CD4-positive, CD25-positive, alpha-beta regulatory T cell (primary cell): ENCODE measurements at regions not wholly inside any gene's neighbourhood (a gene's known extent, or its start where the extent isn't known, plus 50 kb on each side); places are given as distances from the start of the nearest gene placed in this dataset.

Experiments used
- ATAC-seq, 2 donors: fragments of 150-1000 bp; cut with Tn5 transposase; one replicate each; pipeline ENCODE4 v1.10.0; 2021; ENCODE audit warnings: low read depth in 2 of 2, moderate number of reproducible peaks in 2 of 2, moderate library complexity in 1 of 2
- DNase-seq, 3 donors: peaks; one replicate each; pipeline versions ENCODE4 v3.0.0 to v3.0.0-alpha.2; 2012 to 2022; ENCODE audit warnings: mixed read lengths in 1 of 3
- H3K27ac ChIP-seq: one replicate; pipeline ENCODE4 v1.7.0; 2013; ENCODE audit warnings: mild to moderate bottlenecking, low read length; ENCODE audit not compliant: insufficient read depth, poor library complexity, severe bottlenecking
- H3K27me3 ChIP-seq: one replicate; pipeline ENCODE4 v1.7.0; 2013; ENCODE audit warnings: low read length; ENCODE audit not compliant: control insufficient read depth, insufficient read depth
- H3K36me3 ChIP-seq: one replicate; pipeline ENCODE4 v1.7.0; 2013; ENCODE audit warnings: mild to moderate bottlenecking, low read length, moderate library complexity; ENCODE audit not compliant: control insufficient read depth, insufficient read depth
- H3K4me1 ChIP-seq: 2 replicates; pipeline ENCODE4 v1.7.0; 2013; ENCODE audit warnings: mild to moderate bottlenecking, low read length; ENCODE audit not compliant: insufficient read depth, control insufficient read depth, poor library complexity, severe bottlenecking
- H3K4me3 ChIP-seq: one replicate; pipeline ENCODE4 v1.7.0; 2013; ENCODE audit warnings: low read depth, mild to moderate bottlenecking, low read length, moderate library complexity
- H3K9me3 ChIP-seq, 2 experiments: 1 replicate in 1 of 2; 2 replicates in 1 of 2; pipeline ENCODE4 v1.7.0; 2013; ENCODE audit warnings: low read length in 2 of 2, mild to moderate bottlenecking in 1 of 2, moderate library complexity in 1 of 2; ENCODE audit not compliant: control insufficient read depth in 2 of 2
- H3K27ac Mint-ChIP-seq, 3 donors: one replicate each; pipeline ENCODE4 v1.8.0; 2020 to 2022; ENCODE audit warnings: mild to moderate bottlenecking in 3 of 3, mixed read lengths in 3 of 3, moderate library complexity in 2 of 3
- H3K27me3 Mint-ChIP-seq: one replicate; pipeline ENCODE4 v1.8.0; 2022; ENCODE audit warnings: mild to moderate bottlenecking, mixed read lengths
- H3K36me3 Mint-ChIP-seq: one replicate; pipeline ENCODE4 v1.8.0; 2020; ENCODE audit warnings: mixed read lengths
- H3K4me1 Mint-ChIP-seq, 4 donors: one replicate each; pipeline ENCODE4 v1.8.0; 2020 to 2022; ENCODE audit warnings: mixed read lengths in 4 of 4, mild to moderate bottlenecking in 1 of 4
- H3K4me3 Mint-ChIP-seq, 4 donors: one replicate each; pipeline ENCODE4 v1.8.0; 2020 to 2022; ENCODE audit warnings: mild to moderate bottlenecking in 4 of 4, mixed read lengths in 4 of 4, moderate library complexity in 3 of 4
- H3K9me3 Mint-ChIP-seq, 7 donors: one replicate each; pipeline ENCODE4 v1.8.0; 2020 to 2022; ENCODE audit warnings: mixed read lengths in 7 of 7, mild to moderate bottlenecking in 3 of 7, moderate library complexity in 2 of 7

DNA sequence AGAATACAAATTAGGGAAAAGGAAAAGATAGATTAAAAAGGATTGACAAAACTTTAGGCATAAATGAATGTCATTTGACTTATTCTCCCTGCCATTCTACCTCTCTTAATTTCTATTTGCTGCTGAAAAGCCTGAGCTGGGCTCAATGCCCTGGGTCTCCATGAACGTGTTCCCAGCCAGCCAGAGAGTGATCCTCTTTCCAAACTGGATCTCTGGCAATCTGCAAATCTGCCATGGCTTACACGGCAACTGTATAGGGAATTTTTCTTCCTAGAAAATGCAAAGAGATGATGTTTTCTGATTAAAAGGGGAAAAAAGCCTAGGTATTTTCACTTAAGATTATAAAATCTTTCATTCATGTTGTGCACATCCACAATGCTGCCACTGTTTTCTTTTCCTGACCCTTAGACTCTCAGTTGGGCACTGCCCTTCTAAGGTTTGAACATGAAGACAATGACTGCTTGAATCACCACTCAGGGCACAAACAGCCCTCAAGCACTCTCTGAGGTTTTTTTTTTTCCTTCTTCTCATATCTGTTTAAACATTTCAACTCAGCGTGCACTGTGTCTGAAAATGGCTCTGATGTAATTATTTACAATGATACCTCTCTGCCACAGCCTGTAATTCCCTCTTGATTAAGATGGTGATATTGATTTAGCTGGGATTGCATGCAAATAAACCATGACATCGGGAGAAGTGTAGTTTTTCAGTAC is 60.3 kb downstream of the DACT1 start:
- H3K36me3 Mint-ChIP-seq = no peaks in the 10 kb centered on the region
- peaks cover 0 to 7% (median 0%) of the 10 kb centered on the region in 7 donors for H3K9me3 Mint-ChIP-seq
- no peaks in the 10 kb centered on the region for H3K9me3 ChIP-seq
- H3K4me1 ChIP-seq = no peaks in the 10 kb centered on the region
- no peak overlapping the region for H3K4me3 ChIP-seq
- peaks cover 15% of the 10 kb centered on the region for H3K27me3 Mint-ChIP-seq
- H3K27ac ChIP-seq = no peak overlapping the region
- H3K4me1 Mint-ChIP-seq = no peaks in the 10 kb centered on the region
- H3K27me3 ChIP-seq = peaks cover 5% of the 10 kb centered on the region
- ATAC-seq (no peak), DNase-seq (no peak)
- no peaks in the 10 kb centered on the region for H3K36me3 ChIP-seq
- H3K4me3 Mint-ChIP-seq = no peak overlapping the region
- H3K27ac Mint-ChIP-seq = no peak overlapping the region

GRCh38 chr14:58699681-58700205 is 62.0 kb downstream of the DACT1 start:
- DNase-seq (no peak), ATAC-seq (no peak)
- Histone ChIP-seq H3K36me3 (no peaks in the 10 kb centered on the region), H3K27ac (no peak overlapping the region), H3K4me1 (no peaks in the 10 kb centered on the region), H3K9me3 (no peaks in the 10 kb centered on the region), H3K27me3 (peaks cover 5% of the 10 kb centered on the region), H3K4me3 (no peak overlapping the region)
- Mint-ChIP-seq H3K9me3 (peaks cover 0 to 7% (median 0%) of the 10 kb centered on the region in 7 donors), H3K4me1 (no peaks in the 10 kb centered on the region), H3K27ac (no peak overlapping the region), H3K4me3 (no peak overlapping the region), H3K36me3 (no peaks in the 10 kb centered on the region), H3K27me3 (peaks cover 13% of the 10 kb centered on the region)

DNA sequence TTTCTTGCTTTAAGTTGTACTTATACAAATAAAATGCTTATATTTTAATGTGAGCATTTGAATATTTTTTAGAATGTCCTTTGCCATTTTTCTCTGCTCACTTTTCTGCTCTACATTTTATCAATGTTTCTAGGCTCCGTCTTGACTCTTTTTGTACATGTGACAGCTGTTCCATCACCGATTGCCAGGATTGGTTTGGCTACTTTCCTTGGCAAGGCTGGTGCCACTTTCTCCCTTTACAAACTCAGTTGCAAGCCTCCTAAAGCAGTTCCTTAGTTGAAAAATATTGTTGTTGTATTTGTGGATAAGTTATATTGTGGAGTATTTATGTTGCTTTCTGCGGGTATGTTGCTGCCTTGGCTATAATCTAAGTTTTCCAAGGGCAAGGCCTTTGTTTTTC is 63.4 kb downstream of the DACT1 start:
- no peak for ATAC-seq
- H3K9me3 ChIP-seq = no peaks in the 10 kb centered on the region
- Mint-ChIP-seq H3K4me3 (no peak overlapping the region), H3K27ac (no peak overlapping the region), H3K27me3 (peaks cover 9% of the 10 kb centered on the region), H3K36me3 (no peaks in the 10 kb centered on the region), H3K4me1 (no peaks in the 10 kb centered on the region), H3K9me3 (peaks cover 0 to 4% (median 0%) of the 10 kb centered on the region in 7 donors)
- no peaks in the 10 kb centered on the region for H3K36me3 ChIP-seq
- DNase-seq = no peak
- H3K27me3 ChIP-seq = peaks cover 3% of the 10 kb centered on the region
- H3K27ac ChIP-seq = no peak overlapping the region
- H3K4me3 ChIP-seq = no peak overlapping the region
- no peaks in the 10 kb centered on the region for H3K4me1 ChIP-seq

DNA sequence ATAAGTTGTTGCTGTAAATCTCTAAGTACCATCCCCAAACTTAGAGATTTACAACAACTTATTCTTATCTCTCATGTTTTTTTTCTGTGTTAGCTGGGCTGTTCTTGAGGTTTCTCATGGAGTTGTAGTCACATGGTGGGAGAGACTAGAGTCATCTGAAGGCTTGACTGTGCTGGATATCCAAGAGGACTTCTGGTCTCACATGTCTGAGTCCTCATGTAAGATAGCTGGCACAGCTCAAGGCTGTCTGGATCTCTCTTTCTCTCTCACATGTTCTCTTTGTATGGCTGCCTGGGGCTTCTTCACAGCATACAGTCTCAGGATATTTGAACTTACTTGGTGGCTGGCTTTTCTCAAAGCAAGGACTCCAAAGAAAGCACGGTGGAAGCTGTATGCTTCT is 63.8 kb downstream of the DACT1 start:
- no peaks in the 10 kb centered on the region for H3K4me1 Mint-ChIP-seq
- peaks cover 9% of the 10 kb centered on the region for H3K27me3 Mint-ChIP-seq
- DNase-seq = no peak
- no peaks in the 10 kb centered on the region for H3K9me3 ChIP-seq
- H3K4me3 ChIP-seq = no peak overlapping the region
- no peaks in the 10 kb centered on the region for H3K4me1 ChIP-seq
- no peak overlapping the region for H3K27ac Mint-ChIP-seq
- no peaks in the 10 kb centered on the region for H3K36me3 ChIP-seq
- no peaks in the 10 kb centered on the region for H3K36me3 Mint-ChIP-seq
- ATAC-seq = no peak
- H3K27ac ChIP-seq = no peak overlapping the region
- H3K27me3 ChIP-seq = peaks cover 3% of the 10 kb centered on the region
- no peak overlapping the region for H3K4me3 Mint-ChIP-seq
- peaks cover 0 to 4% (median 0%) of the 10 kb centered on the region in 7 donors for H3K9me3 Mint-ChIP-seq

DNA sequence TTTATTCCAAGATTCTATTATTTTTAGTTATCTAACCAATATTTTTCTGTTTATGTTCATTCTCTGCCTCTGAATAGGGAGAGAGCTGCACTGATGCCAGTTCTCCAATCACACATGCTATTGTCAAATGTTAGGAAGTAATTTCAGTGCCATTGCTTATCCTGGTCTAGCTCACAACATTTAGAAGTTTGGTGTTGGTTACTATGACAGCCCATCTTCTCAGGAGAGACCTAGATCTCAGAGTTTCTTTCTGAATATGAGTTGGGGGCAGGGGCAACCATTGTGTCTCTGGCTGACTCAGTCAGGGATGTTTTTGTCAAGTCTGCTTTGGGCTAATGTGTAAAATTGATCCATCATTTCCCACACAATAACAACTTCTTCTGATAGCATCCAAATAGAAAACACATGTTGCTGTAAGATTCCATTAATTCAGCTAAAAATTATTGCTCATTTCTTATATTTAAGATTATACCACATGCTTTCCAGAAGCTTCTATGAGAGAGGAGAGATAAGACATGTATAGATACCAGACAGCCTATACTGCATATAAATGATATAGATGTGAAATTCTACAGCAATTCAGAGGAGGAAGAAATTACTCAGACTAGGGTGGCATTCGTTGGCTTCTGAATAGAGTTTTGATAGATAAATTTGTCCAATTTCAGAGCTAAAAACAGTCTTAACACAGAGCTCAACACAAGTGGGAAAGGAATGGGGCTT is 64.8 kb downstream of the DACT1 start:
- no peak overlapping the region for H3K27ac Mint-ChIP-seq

GRCh38 chr14:58703161-58703506 is 65.4 kb downstream of the DACT1 start:
- H3K36me3 Mint-ChIP-seq = no peaks in the 10 kb centered on the region
- H3K4me1 Mint-ChIP-seq = no peaks in the 10 kb centered on the region
- no peak overlapping the region for H3K27ac Mint-ChIP-seq

More for the DNA sequence above, 64.8 kb downstream of the DACT1 start:
- Histone ChIP-seq H3K9me3 (no peaks in the 10 kb centered on the region), H3K36me3 (no peaks in the 10 kb centered on the region), H3K27me3 (peaks cover 3% of the 10 kb centered on the region), H3K4me1 (no peaks in the 10 kb centered on the region), H3K27ac (no peak overlapping the region), H3K4me3 (no peak overlapping the region)
- DNase-seq = no peak
- Mint-ChIP-seq H3K27me3 (peaks cover 9% of the 10 kb centered on the region), H3K4me1 (no peaks in the 10 kb centered on the region), H3K4me3 (no peak overlapping the region), H3K9me3 (peaks cover 0 to 4% (median 0%) of the 10 kb centered on the region in 7 donors), H3K36me3 (no peaks in the 10 kb centered on the region)
- no peak for ATAC-seq

DNA sequence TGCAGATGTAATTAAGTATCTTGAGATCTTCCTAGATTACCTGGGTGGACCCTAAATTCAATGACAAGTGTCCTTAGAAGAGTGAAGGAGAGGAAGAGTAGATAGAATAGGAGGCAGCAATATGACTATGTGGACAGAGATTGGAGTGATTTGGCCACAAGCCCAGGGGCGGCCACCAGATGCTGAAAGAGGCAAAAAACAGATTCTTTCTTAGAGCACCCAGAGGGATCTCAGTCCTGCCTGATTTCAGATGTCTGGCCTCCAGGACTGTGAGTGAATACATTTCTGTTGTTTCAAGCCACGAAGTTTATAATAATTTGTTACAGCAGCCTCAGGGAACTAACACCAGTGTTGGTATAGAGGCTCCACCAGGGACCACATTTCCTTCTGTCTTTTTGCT is 67.3 kb downstream of the DACT1 start:
- Histone ChIP-seq H3K9me3 (no peaks in the 10 kb centered on the region), H3K27ac (no peak overlapping the region), H3K27me3 (peaks cover 3% of the 10 kb centered on the region), H3K4me3 (no peak overlapping the region), H3K36me3 (no peaks in the 10 kb centered on the region), H3K4me1 (no peaks in the 10 kb centered on the region)
- Mint-ChIP-seq H3K36me3 (no peaks in the 10 kb centered on the region), H3K4me3 (no peak overlapping the region), H3K4me1 (no peaks in the 10 kb centered on the region), H3K27me3 (peaks cover 4% of the 10 kb centered on the region), H3K9me3 (peaks cover 0 to 4% (median 0%) of the 10 kb centered on the region in 7 donors), H3K27ac (no peak overlapping the region)
- ATAC-seq = no peak
- DNase-seq = no peak

More at GRCh38 chr14:58703161-58703506, 65.4 kb downstream of the DACT1 start:
- Histone ChIP-seq H3K27ac (no peak overlapping the region), H3K9me3 (no peaks in the 10 kb centered on the region), H3K4me1 (no peaks in the 10 kb centered on the region), H3K27me3 (peaks cover 3% of the 10 kb centered on the region), H3K36me3 (no peaks in the 10 kb centered on the region), H3K4me3 (no peak overlapping the region)
- Mint-ChIP-seq H3K9me3 (peaks cover 0 to 4% (median 0%) of the 10 kb centered on the region in 7 donors), H3K4me3 (no peak overlapping the region), H3K27me3 (peaks cover 9% of the 10 kb centered on the region)
- no peak for ATAC-seq
- no peak for DNase-seq
